ENCODE measurements at regions not wholly inside any gene's neighbourhood (a gene's known extent, or its start where the extent isn't known, plus 50 kb on each side); places are given as distances from the start of the nearest gene placed in this dataset.

GRCh38 chr2:58767828-58768714 lies 526.9 kb upstream of the FANCL start:
- TF ChIP-seq POLR2A (IDR thresholded peaks at IDR 0.05; ENCODE audit: low read length) (no peak), GATA1 (IDR thresholded peaks at IDR 0.05; ENCODE audit: low read depth, low read length) (no peak)
